Activated naive CD4-positive, alpha-beta T cell treated with anti-CD3 and anti-CD28 coated beads, Interleukin-2, amount 50 U/mL, for 16 hours (primary cell): ENCODE measurements at regions not wholly inside any gene's neighbourhood (a gene's known extent, or its start where the extent isn't known, plus 50 kb on each side); places are given as distances from the start of the nearest gene placed in this dataset.

Experiments
- DNase-seq: peaks from one replicate; pipeline ENCODE4 v3.0.0-alpha.2; 2020

GRCh38 chr1:172960019-172960418 is 90.7 kb downstream of the TNFSF18 start:
- no peak for DNase-seq

DNA sequence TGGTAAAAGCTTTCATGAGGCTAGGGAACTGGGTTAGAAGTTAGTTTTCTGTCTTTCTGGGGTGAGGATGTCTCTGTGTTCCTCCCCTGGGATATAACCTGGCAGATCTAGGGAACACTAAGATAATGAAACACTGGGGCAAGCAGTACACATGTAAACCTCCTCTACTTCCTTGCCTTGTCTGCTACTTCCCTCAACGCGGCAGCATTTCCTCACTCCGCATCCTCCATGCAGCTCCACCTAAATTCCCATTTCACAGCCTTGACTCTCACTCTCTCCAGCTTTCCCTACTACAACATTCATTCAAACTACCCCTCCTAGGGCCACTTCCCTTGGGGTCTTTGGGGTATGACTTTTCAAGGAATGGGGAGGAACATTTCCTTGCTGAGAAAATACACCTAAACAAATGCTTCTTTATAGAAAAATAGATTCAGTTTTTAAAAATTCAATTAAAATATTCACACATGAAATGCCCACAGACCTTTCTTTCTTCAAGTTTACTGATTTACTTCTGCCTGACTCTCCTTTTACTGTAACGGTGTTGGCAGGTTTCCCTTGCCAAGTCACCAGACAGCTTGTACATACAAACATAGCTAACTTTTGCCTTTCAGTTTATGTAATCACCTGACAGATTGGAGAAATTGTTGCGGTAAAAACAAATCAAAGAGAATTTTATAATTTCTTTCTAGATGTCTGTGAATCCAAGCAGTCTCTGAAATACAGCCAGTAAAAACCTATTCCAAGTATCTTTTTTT is 90.1 kb downstream of the TNFSF18 start:
- DNase-seq: no peak

DNA sequence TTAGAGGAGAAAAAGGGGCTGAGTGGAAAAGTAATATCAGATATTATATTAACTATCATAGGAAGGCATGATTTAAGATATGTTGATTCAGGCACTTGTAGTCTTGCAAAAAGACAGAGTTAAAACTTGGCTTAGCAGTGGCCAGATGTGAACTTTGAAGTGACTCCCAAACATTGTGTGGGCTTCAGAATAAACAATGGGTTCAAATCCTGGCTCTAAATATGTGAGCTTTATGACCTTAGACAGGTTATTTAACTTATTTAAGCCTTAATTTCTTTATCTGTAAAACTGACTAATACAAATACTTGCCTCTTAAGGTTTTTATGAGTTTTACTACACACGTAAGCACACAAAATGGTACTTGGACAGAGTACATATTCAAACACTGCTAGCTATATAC is 85.9 kb downstream of the TNFSF18 start:
- no peak for DNase-seq

DNA sequence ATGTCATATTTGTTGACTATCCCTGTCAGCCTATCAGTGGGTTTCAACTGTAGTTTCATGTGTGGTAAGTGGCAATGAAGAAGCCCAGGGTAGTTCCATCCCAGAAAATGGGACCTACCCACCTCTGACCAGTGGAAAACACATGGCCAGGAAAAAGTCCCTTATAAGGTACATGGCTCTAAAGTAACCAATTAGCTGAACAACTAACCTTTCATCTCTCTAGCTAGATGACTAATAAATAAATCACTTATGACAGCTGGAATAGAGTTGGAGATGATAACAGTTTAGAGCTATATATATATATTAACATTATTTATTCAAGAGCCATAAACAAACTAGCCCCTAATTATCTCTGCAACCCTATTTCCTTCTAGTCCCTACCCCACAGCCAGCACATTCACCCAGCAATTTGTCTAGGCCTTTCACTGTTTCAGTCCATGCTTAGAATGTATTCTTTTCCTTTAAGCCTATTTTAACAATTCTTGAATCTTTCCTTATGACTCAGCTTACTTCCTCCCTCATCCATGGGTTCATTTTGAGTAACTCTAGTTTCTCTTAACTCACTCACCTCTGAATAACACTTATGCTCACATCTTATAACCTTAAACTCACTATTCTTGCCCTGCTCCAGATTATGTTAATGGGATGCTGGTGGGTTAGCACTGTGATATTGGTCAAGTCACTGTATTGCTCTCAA is 83.7 kb downstream of the TNFSF18 start:
- DNase-seq: no peak

GRCh38 chr1:172967936-172968335 is 82.8 kb downstream of the TNFSF18 start:
- DNase-seq: no peak

DNA sequence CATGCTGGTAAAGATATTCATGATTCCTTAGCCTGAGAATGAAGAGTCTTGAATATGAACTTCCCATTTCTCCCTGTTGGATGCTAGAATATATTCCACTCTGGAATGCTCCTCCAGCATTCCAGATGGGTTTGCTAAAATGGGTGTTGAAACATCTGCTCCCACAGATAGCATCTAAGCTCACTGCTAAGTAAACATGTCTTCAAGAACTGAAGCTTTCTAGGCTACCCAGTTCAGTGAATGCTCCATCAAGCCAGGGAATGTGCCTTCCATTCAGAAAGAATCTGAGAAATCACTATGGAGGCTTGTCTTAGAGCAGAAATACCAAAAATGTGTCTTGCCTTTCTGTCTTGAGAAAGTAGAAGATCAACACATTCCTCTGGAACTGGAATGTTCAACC is 81.1 kb downstream of the TNFSF18 start:
- no peak for DNase-seq

- DNase-seq: no peak
Measured at GRCh38 chr1:172970186-172970585, 80.6 kb downstream of the TNFSF18 start.

GRCh38 chr1:172971241-172971640 is 79.5 kb downstream of the TNFSF18 start:
- no peak for DNase-seq

DNA sequence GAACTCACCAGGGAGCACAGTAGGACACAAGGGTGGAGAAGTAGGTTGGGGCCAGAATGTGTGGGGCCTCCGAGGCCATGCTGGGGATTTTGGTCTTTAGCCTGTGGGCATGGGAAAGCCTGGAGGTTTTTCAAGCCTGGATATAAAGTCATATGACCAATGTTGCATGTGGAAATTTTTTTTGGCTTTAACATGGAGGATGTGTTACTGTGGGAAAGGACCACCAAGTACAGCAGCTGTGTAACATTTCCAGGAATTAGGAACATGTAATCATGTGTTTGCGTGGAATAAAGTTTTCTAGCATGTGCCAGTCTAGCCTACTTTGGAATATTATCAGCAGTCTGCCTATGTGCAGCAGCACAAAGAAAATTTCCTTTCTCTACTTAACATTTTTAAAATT is 78.5 kb downstream of the TNFSF18 start:
- no peak for DNase-seq

GRCh38 chr1:172973424-172973823 is 77.3 kb downstream of the TNFSF18 start:
- DNase-seq: no peak

DNA sequence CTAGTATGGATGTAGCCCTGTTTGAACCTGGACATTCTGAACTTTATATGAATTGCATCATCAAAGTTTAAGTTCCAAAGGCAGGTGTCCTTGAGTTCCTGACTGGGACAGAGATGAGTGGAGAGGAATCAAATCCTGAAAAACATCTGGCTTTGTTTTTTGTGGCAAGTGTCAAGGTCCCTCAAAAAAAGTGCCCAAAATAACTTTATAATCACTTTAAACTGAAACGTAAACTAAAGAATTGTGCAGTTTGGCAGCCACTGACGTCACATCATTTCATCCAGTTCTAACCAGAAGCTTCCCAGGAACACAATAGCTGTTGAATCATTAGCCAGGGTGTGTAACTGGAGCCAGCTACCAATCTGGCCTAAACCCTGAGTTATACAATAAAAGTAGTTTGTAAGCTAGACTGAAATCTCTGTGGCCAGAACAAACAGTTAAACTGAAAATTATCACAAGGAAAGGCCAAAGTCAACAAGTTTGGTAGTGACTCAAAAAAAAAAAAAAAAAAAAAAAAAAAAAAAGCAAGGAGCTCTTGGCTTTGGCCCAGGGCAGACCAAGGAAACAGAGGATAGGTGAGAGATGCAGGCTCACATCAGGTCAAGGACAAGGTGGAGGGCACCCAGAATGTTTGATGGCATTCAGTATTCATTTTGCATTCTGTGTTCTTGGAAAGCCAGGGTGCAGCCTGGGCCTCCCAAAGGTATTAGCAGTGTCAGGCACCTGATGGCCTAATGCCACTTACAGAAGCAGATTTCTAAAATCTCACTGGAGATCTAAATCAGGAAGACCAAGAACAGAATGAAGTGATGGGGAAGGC is 74.3 kb downstream of the TNFSF18 start:
- no peak for DNase-seq

GRCh38 chr1:172977296-172978017 is 73.3 kb downstream of the TNFSF18 start:
- DNase-seq: no peak

DNA sequence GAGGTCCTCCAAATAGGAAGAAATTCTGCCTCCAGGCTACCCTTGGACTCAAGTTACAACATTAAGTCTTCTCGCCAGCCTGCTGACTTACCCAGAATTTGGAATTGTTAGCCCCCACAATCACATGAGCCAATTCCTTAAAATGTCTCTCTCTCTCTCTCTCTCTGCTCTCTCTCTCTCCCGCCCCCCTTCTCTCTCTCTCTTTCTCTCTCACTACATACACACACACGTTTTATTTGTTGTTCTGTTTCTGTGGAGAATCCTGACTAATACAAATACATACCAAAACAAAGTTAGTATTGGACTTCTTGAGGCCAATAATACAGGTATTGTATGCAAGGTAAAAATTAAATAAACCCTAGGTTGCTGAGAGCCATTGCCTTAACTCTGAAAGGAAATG is 72.1 kb downstream of the TNFSF18 start:
- no peak for DNase-seq

DNA sequence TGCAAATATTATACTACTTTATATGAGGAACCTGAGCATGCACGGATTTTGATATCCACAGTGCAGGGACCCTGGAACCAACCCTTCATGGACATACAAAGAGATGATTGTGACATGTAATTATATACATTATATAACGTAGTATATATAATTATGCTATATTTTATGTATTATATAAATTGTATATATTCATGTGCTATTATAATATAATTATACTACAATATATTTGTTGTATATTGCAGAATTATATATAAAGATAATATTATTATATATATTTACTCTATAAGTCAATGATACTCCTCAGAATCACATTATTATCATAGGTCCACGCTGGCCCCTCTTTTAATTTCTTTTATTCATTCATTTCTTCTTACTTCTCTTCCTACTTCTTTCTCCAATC is 70.9 kb downstream of the TNFSF18 start:
- no peak for DNase-seq

- no peak for DNase-seq
Measured at GRCh38 chr1:172980456-172980855, 70.3 kb downstream of the TNFSF18 start.

GRCh38 chr1:172980971-172981370 is 69.8 kb downstream of the TNFSF18 start:
- no peak for DNase-seq
